ENCODE measurements at regions not wholly inside any gene's neighbourhood (a gene's known extent, or its start where the extent isn't known, plus 50 kb on each side); places are given as distances from the start of the nearest gene placed in this dataset.

GRCh38 chr2:16328521-16329190 lies 337.0 kb downstream of the CYRIA start:
- no peak for DNase-seq

DNA sequence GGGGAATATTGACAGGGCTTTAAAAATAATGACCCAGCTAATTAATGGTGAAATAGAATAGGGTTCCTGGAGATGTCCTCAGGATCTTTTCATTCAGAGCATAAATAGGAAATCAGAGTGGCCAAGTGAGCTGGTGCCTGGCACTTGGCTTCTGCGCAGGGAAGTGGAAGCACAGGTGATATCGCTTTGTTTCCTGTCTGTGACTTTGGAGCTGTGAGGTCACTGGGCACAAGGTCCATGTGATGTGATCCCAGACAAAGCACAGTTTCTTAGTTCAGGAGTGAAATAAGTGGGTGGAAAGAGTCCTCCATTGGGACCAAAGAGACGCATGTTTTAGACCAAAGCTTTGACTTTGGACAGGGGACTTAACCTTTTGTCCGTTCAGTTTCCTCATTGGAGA lies 338.3 kb downstream of the CYRIA start:
- DNase-seq, result no peak

DNA sequence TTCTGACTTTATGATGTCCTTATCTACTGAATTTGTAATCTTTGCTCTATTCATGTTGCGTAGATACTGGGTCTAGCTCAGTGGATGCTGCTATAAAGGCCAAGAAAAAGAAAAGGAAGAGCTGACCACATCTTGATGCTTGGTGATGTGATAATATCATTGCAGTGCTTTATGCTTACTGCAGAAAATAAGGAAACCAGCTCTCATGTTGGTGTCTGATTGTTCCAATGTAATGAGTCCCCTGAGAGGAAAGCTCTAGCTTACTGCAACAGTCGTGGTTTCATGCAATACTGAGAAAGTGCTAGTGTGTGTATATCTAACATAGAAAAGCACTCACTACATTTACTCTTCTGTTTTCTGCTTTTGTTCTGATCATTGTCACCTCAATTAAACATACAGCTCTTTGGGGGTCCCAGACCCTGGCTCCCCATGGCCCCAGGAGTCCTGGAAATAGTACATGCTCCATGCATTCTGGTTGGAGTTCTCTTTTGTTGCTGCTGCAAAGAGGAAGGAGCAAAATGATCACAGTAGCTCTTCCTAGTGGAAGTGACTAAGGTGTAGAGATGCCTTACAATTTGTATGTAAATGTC lies 338.8 kb downstream of the CYRIA start:
- DNase-seq, result no peak

DNA sequence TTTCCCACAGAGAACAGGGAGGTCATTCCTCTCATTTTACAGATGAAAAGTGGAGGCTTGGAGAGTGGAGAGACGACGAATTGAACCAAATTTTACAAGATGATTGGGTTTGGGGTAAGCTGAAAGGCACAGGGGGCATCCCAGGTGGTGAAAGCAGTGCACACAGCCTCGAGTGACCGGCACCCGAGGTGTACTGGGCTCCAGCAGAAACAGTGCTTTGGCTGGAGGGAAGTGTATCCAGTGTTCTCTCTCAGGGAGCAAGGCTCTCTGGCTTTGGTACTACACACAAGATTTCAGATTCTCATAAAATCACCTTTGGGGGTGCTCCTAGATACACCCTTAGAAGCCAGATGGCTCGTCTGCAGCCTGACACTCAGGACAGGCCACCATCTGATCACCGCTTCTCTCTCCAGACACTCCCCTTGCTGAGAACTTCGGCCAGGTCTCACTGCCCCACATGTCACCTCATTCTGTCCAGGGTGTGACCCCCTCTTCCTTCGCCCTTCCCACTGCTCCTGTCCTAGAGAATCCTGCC lies 339.6 kb downstream of the CYRIA start:
- DNase-seq, result no peak

DNA sequence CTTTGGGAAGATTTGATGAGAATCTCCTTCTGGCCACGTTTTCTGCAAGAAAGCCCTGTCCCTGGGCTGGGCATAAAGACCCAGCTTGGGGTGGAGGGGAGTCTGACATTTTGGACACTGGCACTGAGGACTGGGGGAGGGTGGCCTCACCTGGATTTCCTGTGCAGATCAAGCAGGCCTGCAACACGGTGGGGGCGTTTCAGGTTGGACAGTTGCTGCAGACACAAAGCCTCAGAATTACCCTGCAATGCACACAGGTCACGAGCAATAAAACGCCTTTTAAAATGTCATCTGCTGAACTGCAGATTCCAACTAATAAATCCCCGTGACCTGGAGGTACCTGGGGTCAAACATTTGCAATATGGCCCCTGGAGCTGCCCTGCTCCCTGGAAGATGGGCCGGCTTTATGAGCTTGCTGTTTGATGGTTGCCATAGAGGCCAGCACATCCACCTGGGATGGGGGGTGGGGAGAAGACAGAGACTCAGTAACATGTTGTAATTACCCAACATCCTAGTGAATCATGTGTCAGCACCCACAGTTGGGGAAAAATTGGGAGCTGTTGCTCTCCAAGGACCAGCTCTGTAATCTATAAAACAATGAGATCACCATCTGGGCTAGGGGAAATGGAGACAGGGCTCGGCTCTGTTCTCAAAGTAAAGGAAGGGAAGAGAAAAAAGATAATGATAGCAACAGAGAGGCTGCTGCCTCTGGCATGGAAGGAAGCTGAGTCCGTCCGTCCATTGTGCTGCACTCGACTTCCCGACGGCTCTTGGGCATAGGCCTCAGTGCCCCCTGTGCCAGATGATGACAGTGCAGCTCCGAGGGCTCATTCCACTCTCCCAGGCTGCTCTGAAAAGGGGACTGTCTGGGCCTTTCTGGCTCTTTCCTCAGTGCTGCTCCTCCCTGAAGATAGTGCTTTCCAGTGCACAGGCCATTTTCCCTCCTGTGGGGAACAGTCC lies 340.3 kb downstream of the CYRIA start:
- DNase-seq, result no peak

- no peak for DNase-seq
Measured at GRCh38 chr2:16324544-16324937, 341.1 kb downstream of the CYRIA start.

- no peak for DNase-seq
Measured at GRCh38 chr2:16323551-16324543, 341.8 kb downstream of the CYRIA start.

DNA sequence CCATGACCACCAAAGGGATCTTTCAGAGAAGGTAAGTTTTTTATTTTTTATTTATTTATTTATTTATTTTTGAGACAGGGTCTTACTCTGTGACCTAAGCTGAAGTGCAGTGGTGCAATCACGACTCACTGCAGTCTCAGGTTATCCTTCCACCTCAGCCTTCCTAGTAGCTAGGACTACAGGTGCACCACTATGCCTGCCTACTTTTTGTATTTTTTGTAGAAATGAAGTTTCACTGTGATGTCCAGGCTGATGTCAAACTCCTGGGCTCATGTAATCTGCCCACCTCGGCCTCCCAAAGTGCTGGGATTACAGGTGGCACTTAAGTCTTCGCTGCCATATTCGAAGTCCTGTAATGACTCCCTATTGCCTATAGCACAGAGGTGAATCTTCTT lies 342.5 kb downstream of the CYRIA start:
- no peak for DNase-seq

- DNase-seq, result no peak
Measured at GRCh38 chr2:16322308-16323125, 343.1 kb downstream of the CYRIA start.

- DNase-seq, result no peak
Measured at GRCh38 chr2:16321872-16322271, 343.8 kb downstream of the CYRIA start.

DNA sequence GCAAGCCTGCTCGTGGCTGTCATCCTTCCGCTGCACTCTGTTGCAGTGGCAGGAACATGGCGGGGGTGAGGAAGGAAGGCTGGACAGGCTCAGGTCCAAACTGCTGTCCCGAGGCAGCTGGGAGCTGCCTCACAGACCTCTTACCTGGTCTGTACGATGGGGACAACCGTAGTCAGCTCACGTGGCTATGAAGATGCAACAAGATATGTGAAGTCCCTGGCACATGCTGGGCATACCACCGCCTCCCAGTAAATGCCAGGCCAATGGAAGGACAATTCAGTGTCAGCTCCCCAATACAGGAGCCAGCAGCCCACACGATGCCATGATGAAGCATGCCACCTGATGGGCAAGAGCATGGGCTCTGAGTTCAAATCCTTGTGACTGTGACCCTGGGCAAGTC lies 344.4 kb downstream of the CYRIA start:
- no peak for DNase-seq

GRCh38 chr2:16320716-16321115 lies 344.9 kb downstream of the CYRIA start:
- no peak for DNase-seq

- DNase-seq, result no peak
Measured at GRCh38 chr2:16319551-16320121, 346.0 kb downstream of the CYRIA start.

DNA sequence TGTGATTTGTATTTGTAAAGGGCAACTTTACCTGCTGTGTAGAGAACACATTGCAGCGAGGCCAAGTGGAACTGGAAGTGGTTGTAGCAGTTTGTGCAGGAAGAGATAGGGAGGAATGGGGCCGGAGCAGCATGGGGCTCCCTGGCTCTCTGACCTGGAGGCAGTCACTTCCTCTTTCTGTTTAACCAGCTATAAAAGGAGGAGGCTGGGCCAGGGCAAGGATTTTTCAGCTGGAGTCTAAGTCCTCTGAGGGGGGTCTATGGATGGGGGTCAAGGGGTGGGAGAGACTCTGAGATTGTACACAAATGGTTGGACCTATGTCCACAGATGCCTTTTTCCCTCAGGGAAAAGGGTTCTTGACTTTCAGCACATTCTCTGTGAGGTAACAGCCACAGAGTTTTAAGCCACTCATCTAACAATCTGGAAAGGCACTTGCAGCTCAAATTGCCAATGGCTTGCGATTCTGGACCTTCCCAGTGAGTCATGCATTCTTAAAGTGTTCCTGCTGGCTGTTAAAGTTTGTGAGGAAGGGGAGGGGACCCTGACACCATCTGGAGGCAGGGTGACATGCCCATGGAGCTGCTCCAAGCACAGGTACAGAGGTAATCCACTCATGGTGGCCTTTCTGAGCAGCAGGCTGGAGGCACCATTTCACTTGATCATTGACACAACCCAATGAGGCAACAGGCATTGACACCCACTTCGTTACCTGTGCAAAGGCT lies 347.0 kb downstream of the CYRIA start:
- no peak for DNase-seq

- DNase-seq, result no peak
Measured at GRCh38 chr2:16318051-16318450, 347.6 kb downstream of the CYRIA start.

- DNase-seq, result no peak
Measured at GRCh38 chr2:16317211-16317830, 348.3 kb downstream of the CYRIA start.

DNA sequence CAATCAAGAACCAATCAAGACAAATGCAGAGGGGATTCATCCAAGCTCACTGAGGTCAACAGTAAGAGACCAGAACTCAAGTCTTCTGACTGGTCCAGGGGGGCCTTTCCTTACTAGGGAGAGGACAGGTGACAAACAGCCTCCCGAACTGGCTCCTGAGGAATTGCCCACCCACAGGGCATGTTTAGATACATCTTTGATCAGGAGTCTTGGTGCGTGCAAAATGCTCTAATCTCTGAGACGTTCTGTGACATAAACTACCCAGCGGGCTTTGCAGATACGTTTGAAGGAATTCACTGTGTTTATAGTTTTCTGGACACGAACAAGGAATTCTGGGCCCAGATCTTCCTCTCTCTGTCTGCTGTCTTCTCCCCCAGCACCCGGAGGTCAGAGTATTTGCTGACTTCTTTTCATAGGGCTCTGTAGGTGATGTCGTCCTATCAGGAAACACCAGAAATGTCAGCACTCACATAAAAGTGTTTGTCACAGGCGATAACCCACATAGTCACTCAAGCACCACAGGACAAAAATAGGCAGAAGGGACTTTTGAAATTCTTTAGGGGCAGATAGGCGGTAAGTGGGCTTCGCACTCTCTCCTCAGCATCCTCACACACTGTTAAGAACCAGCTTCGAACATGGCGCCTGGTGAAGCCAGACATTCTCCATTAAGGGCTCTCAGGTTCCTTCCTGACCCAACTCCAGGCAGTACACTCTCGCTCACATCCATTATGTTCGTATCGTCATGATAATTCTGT lies 349.0 kb downstream of the CYRIA start:
- DNase-seq, result no peak

DNA sequence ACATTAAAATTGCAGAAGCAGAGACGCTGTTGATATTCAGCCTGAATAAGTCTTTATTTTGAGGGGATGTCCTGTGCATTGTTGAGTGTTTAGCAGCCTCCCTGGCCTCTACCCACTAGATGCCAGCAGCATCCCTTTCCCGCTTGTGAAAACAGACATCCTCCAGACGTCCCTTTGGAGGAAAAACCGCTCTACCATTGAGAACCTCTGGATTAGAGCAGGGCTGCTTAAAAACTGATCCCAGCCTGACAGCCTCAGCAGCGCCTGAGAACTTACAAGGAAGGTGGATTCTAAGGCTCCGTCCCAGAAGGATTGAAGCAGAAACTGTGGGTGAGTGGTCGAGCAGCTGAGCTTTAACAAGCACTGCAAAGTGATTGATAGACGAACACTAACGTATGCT lies 349.7 kb downstream of the CYRIA start:
- no peak for DNase-seq

GRCh38 chr2:16315458-16315835 lies 350.2 kb downstream of the CYRIA start:
- DNase-seq, result no peak

Data from GOT3 (cell line).